PC-9 (cell line): ENCODE measurements at regions not wholly inside any gene's neighbourhood (a gene's known extent, or its start where the extent isn't known, plus 50 kb on each side); places are given as distances from the start of the nearest gene placed in this dataset.

Experiments
- CTCF ChIP-seq: fragments of 200-600 bp; sonication (generic); conservative IDR thresholded peaks from 2 replicates; pipeline ENCODE4 v1.6.1; 2017; ENCODE audit warnings: mixed run types, antibody characterized with exemption, mild to moderate bottlenecking, moderate library complexity
- EZH2 ChIP-seq: fragments of 200-600 bp; sonication (generic); IDR thresholded peaks from 2 replicates; pipeline ENCODE4 v1.8.0; 2017; ENCODE audit warnings: antibody characterized with exemption, low read depth

GRCh38 chr14:66197276-66197675, 288.9 kb upstream of the CCDC196 start:
- TF ChIP-seq CTCF: no peak
- TF ChIP-seq EZH2: no peak
